ENCODE measurements at regions not wholly inside any gene's neighbourhood (a gene's known extent, or its start where the extent isn't known, plus 50 kb on each side); places are given as distances from the start of the nearest gene placed in this dataset.

DNA sequence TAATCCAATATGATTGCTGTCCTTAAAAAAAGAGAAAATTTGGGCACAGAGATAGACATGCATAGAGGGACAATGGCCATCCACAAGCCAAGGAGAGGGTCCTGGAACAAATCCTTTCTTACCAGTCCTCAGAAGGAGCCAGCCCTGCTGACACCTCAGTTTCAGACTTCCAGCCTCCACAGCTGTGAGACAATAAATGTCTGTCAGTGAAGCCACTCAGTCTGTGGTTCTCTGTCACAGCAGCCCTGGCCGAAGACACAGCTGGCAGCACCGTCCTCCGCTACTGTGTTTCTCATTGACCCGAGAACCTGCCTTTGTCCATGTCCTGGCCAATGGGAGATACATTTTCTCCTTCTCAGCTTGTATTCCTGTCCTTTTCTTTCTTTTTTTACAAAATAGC is 207.9 kb downstream of the TM9SF2 start:
- TF ChIP-seq, protein P1, sequence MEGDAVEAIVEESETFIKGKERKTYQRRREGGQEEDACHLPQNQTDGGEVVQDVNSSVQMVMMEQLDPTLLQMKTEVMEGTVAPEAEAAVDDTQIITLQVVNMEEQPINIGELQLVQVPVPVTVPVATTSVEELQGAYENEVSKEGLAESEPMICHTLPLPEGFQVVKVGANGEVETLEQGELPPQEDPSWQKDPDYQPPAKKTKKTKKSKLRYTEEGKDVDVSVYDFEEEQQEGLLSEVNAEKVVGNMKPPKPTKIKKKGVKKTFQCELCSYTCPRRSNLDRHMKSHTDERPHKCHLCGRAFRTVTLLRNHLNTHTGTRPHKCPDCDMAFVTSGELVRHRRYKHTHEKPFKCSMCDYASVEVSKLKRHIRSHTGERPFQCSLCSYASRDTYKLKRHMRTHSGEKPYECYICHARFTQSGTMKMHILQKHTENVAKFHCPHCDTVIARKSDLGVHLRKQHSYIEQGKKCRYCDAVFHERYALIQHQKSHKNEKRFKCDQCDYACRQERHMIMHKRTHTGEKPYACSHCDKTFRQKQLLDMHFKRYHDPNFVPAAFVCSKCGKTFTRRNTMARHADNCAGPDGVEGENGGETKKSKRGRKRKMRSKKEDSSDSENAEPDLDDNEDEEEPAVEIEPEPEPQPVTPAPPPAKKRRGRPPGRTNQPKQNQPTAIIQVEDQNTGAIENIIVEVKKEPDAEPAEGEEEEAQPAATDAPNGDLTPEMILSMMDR (IDR thresholded peaks at IDR 0.05), result no peak
- H3K4me1 ChIP-seq, result no peaks in the 10 kb centered on the region
- no peaks in the 10 kb centered on the region for H3K9me3 ChIP-seq
- no peaks in the 10 kb centered on the region for H3K36me3 ChIP-seq
- H3K27ac ChIP-seq, result no peak overlapping the region
- H3K27me3 ChIP-seq, result no peaks in the 10 kb centered on the region
- intact Hi-C loops (cut with DNase I), result no loop called here
- H3K4me3 ChIP-seq, result no peak overlapping the region
- DNase-seq (ENCODE audit: low spot score in 2 of 2), result no peak

DNA sequence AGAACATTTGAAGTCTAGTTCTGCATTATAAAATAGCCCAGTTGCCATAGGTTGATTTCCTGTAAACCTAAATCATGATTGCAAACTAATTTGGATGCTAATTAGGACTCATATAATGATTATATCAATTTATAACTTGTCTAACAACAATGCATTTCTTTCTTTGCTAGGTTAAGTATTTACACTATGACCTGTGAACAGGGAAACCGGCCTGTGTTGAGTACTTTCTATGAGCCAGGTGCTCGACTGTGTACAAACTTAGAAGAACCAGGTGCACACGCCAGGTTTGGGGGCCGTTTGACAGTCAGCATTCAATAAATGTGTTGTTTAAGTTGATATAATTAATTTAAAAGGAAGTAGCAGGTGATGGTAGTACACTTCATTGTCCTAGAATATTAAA is 203.1 kb downstream of the TM9SF2 start:
- Histone ChIP-seq H3K4me1 (no peaks in the 10 kb centered on the region), H3K27me3 (no peaks in the 10 kb centered on the region), H3K4me3 (no peak overlapping the region), H3K36me3 (no peaks in the 10 kb centered on the region), H3K9me3 (no peaks in the 10 kb centered on the region), H3K27ac (no peak overlapping the region)
- DNase-seq (ENCODE audit: low spot score in 2 of 2), result no peak
- TF ChIP-seq, protein P1 (IDR thresholded peaks at IDR 0.05), result no peak
- intact Hi-C loops (cut with DNase I), result no loop called here

DNA sequence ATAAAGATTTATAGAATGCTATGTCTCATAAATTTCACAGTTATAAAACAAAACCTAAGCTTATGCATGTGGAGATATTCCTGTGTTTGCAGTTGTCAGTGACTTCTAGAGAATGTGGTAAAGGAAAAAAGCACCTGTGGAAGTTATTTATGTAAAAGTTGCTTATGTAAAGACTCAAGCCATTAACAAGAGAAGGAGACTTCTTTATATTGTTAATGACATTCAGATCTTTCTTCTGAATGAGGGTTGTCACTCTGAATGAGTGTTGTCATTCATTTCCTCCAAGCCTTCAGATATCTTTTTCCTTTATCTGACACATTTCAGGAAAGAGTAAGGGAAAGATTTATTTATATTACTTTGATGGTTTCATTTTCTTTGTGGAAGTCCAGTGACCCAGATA is 202.6 kb downstream of the TM9SF2 start:
- intact Hi-C loops (cut with DNase I), result no loop called here
- no peaks in the 10 kb centered on the region for H3K4me1 ChIP-seq
- H3K9me3 ChIP-seq, result no peaks in the 10 kb centered on the region
- TF ChIP-seq, protein P1 (IDR thresholded peaks at IDR 0.05), result no peak
- no peak for DNase-seq (ENCODE audit: low spot score in 2 of 2)
- no peak overlapping the region for H3K4me3 ChIP-seq
- no peaks in the 10 kb centered on the region for H3K36me3 ChIP-seq
- H3K27ac ChIP-seq, result no peak overlapping the region
- H3K27me3 ChIP-seq, result no peaks in the 10 kb centered on the region

DNA sequence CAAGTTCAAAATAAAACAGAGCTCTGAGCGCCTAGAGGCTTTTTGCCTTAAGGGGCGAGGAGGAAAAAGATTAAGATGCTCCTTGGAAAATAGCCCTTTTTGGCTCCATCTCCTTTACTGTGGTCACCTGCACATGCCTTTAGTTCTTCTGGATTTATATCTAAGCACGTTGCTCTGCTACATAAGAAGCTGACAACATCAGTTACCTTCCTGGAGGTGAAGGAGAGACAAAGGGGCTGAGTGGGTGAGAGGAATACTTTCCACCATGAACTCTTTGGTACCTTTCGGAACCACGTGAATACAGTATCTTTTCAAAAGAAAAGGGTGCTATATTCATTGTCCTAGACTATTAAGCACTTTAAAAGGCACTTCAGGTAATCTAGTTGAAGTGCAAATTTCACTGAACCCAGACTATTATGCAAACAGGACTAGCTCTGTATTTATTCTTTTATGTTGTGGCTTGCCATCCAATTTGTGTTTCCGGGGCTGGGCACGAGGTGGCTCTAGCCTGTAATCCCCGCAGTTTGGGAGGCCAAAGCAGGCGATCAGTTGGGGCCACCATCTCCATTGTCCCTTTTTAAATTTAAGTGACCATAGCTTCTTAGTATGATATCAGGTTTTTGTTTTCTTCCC is 201.5 kb downstream of the TM9SF2 start:
- no peak overlapping the region for H3K4me3 ChIP-seq
- no peaks in the 10 kb centered on the region for H3K36me3 ChIP-seq
- H3K4me1 ChIP-seq, result no peaks in the 10 kb centered on the region
- no peaks in the 10 kb centered on the region for H3K27me3 ChIP-seq
- no peak overlapping the region for H3K27ac ChIP-seq
- intact Hi-C loops (cut with DNase I), result no loop called here
- DNase-seq (ENCODE audit: low spot score in 2 of 2), result no peak
- TF ChIP-seq, protein P1 (IDR thresholded peaks at IDR 0.05), result no peak
- H3K9me3 ChIP-seq, result no peaks in the 10 kb centered on the region

DNA sequence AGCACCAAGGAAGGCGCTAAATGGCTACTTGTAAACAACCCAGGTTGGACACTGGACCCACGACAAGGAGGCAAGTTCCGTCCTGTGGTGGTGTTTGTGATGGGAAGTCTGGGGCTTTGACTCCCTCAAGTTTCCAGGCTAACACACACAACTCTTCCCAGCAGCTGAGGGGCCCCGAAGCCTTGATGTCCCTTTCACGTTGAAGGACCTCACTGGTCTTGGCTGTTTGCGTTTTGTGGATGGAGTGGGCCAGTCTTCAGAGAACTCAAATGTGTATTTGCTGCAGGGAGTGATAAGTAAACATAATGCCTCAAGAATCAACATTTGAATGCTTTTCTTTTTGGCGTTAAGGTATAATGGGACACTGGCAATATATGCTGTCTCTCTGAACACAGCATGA is 199.2 kb downstream of the TM9SF2 start:
- intact Hi-C loops (cut with DNase I), result no loop called here
- TF ChIP-seq, protein P1 (IDR thresholded peaks at IDR 0.05), result no peak

DNA sequence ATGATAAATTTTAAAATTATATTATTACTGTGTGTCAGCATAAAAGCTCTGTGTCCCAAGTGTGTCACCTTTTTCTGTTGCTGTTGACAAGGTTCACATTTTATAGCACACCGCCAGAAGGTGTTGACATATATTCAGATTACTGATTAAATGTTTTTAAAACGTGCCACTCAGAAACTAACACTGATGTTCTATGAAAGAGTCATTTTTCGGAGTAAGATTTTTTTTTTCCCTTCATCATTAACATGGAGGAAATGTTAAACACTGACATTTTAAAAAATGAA is 197.5 kb downstream of the TM9SF2 start:
- TF ChIP-seq, protein P1 (IDR thresholded peaks at IDR 0.05), result no peak
- Histone ChIP-seq H3K9me3 (no peaks in the 10 kb centered on the region), H3K27ac (no peak overlapping the region), H3K4me1 (no peaks in the 10 kb centered on the region), H3K4me3 (no peak overlapping the region), H3K36me3 (no peaks in the 10 kb centered on the region), H3K27me3 (no peaks in the 10 kb centered on the region)
- intact Hi-C loops (cut with DNase I), result no loop called here
- no peak for DNase-seq (ENCODE audit: low spot score in 2 of 2)

More for the DNA sequence above, 199.2 kb downstream of the TM9SF2 start:
- H3K27ac ChIP-seq, result no peak overlapping the region
- H3K27me3 ChIP-seq, result no peaks in the 10 kb centered on the region
- no peaks in the 10 kb centered on the region for H3K4me1 ChIP-seq
- no peak for DNase-seq (ENCODE audit: low spot score in 2 of 2)
- no peak overlapping the region for H3K4me3 ChIP-seq
- no peaks in the 10 kb centered on the region for H3K36me3 ChIP-seq
- no peaks in the 10 kb centered on the region for H3K9me3 ChIP-seq
